ENCODE measurements at regions not wholly inside any gene's neighbourhood (a gene's known extent, or its start where the extent isn't known, plus 50 kb on each side); places are given as distances from the start of the nearest gene placed in this dataset.

DNA sequence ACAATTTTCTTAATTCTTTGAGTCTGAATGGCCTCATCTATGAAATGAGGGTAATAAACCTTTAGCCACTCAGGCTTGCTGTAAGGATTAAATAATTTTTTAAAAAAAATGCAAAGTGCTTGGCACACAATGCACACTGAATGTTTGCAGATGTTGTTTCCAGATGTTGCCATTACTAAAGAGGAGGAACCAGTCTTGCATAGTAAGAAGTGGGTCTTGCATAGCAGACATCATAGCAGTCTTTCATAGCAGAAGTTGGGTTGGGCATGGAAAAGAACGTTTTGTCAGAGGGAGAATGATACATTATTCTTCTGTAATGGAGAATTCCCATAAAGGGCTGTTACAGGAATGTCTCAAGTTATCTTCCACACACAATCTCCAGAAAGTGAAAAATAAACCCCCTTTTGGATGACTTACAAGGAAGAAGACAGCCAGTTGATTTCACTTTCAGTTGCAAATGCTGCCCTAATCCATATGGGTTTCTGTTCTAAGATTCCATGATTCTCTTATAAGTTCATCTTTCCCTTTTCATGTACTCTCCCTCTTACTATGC lies 327.7 kb downstream of the SUCLG1 start:
- no peak for ATAC-seq
- no peak for FAIRE-seq
- no peak overlapping the region for H3K9ac ChIP-seq (ENCODE audit: insufficient read depth in 1 of 2, low read depth in 2 of 2, low read length in 2 of 2)
- WGBS (ENCODE audit: insufficient coverage, low coverage, missing lambda C conversion rate), result 0% methylated on average over 1 of the region's 1 CpG
- no peaks in the 10 kb centered on the region for H4K20me1 ChIP-seq (replicated peaks; ENCODE audit: control insufficient read depth, insufficient read depth, low read length)
- H3K4me2 ChIP-seq (ENCODE audit: insufficient read depth, low read length), result no peak overlapping the region
- H2AFZ ChIP-seq (ENCODE audit: low read depth, low read length), result no peak overlapping the region
- CTCF ChIA-PET (ENCODE audit: low intra/inter-chr PET ratio), result no interaction called here
- POLR2A ChIA-PET, result no interaction called here
- no peaks in the 10 kb centered on the region for H3K79me2 ChIP-seq (ENCODE audit: control insufficient read depth, insufficient read depth, low read length)
- no peaks in the 10 kb centered on the region for H3K9me1 ChIP-seq (ENCODE audit: control insufficient read depth, insufficient read depth, low read length)
- no peak overlapping the region for H3K27ac ChIP-seq (ENCODE audit: extremely low read depth, low read depth, low read length)
- DNase-seq (ENCODE audit: extremely low read depth in 1 of 4, low spot score in 3 of 4), result no peak
- no peak overlapping the region for H3K4me3 ChIP-seq
- intact Hi-C loops (cut with micrococcal nuclease), result no loop called here
- H3K4me1 ChIP-seq (replicated peaks in 1 of 2; ENCODE audit: control insufficient read depth in 2 of 2, insufficient read depth in 2 of 2, low read length in 2 of 2), result no peaks in the 10 kb centered on the region
- H3K27me3 ChIP-seq (ENCODE audit: control insufficient read depth in 2 of 2, insufficient read depth in 2 of 2, low read length in 2 of 2), result no peaks in the 10 kb centered on the region
- no peaks in the 10 kb centered on the region for H3K9me3 ChIP-seq (replicated peaks; ENCODE audit: control insufficient read depth, insufficient read depth, low read depth, low read length)
- H3K36me3 ChIP-seq (ENCODE audit: control insufficient read depth, insufficient read depth, low read length), result no peaks in the 10 kb centered on the region
- BruUV-seq (replicated peaks), result no TSS peak
- in situ Hi-C loops (cut with MboI), result no loop called here
- TF ChIP-seq SNRNP70 (optimal IDR thresholded peaks at IDR 0.05; ENCODE audit: low read depth, low read length), result no peak
- no peak for TF ChIP-seq E2F8 (IDR thresholded peaks at IDR 0.05; ENCODE audit: low read depth, partially characterized antibody)
- TF ChIP-seq ZNF785 (CRISPR knock-in tag; IDR thresholded peaks at IDR 0.05), result no peak
- no peak for TF ChIP-seq SMC3 (conservative IDR thresholded peaks at IDR 0.05; ENCODE audit: insufficient read depth, low read depth, low read length)
- TF ChIP-seq, protein P1, sequence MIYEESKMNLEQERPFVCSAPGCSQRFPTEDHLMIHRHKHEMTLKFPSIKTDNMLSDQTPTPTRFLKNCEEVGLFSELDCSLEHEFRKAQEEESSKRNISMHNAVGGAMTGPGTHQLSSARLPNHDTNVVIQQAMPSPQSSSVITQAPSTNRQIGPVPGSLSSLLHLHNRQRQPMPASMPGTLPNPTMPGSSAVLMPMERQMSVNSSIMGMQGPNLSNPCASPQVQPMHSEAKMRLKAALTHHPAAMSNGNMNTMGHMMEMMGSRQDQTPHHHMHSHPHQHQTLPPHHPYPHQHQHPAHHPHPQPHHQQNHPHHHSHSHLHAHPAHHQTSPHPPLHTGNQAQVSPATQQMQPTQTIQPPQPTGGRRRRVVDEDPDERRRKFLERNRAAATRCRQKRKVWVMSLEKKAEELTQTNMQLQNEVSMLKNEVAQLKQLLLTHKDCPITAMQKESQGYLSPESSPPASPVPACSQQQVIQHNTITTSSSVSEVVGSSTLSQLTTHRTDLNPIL (CRISPR knock-in tag; IDR thresholded peaks at IDR 0.05), result no peak
- TF ChIP-seq NBN (IDR thresholded peaks at IDR 0.05; ENCODE audit: low read depth), result no peak
- TF ChIP-seq NONO (IDR thresholded peaks at IDR 0.05; ENCODE audit: low read depth in 2 of 2, low read length in 1 of 2), result no peak
- TF ChIP-seq NFIX (CRISPR knock-in tag; IDR thresholded peaks at IDR 0.05; ENCODE audit: low read depth), result no peak
- TF ChIP-seq BACH1 (tag; IDR thresholded peaks at IDR 0.05), result no peak
- TF ChIP-seq CHCHD3 (CRISPR knock-in tag; IDR thresholded peaks at IDR 0.05), result no peak
- TF ChIP-seq GTF2E2 (tag; IDR thresholded peaks at IDR 0.05), result no peak
- no peak for TF ChIP-seq CEBPG (CRISPR knock-in tag; IDR thresholded peaks at IDR 0.05)
- TF ChIP-seq CEBPG (tag; conservative IDR thresholded peaks at IDR 0.05 in 1 of 2, IDR thresholded peaks at IDR 0.05 in 1 of 2), result no peak
- TF ChIP-seq, protein P2, sequence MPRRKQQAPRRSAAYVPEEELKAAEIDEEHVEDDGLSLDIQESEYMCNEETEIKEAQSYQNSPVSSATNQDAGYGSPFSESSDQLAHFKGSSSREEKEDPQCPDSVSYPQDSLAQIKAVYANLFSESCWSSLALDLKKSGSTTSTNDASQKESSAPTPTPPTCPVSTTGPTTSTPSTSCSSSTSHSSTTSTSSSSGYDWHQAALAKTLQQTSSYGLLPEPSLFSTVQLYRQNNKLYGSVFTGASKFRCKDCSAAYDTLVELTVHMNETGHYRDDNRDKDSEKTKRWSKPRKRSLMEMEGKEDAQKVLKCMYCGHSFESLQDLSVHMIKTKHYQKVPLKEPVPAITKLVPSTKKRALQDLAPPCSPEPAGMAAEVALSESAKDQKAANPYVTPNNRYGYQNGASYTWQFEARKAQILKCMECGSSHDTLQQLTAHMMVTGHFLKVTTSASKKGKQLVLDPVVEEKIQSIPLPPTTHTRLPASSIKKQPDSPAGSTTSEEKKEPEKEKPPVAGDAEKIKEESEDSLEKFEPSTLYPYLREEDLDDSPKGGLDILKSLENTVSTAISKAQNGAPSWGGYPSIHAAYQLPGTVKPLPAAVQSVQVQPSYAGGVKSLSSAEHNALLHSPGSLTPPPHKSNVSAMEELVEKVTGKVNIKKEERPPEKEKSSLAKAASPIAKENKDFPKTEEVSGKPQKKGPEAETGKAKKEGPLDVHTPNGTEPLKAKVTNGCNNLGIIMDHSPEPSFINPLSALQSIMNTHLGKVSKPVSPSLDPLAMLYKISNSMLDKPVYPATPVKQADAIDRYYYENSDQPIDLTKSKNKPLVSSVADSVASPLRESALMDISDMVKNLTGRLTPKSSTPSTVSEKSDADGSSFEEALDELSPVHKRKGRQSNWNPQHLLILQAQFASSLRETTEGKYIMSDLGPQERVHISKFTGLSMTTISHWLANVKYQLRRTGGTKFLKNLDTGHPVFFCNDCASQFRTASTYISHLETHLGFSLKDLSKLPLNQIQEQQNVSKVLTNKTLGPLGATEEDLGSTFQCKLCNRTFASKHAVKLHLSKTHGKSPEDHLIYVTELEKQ (CRISPR knock-in tag; IDR thresholded peaks at IDR 0.05), result no peak
- no peak for TF ChIP-seq ILF3 (IDR thresholded peaks at IDR 0.05; ENCODE audit: borderline replicate concordance)
